WTC11 (cell line): ENCODE measurements at regions not wholly inside any gene's neighbourhood (a gene's known extent, or its start where the extent isn't known, plus 50 kb on each side); places are given as distances from the start of the nearest gene placed in this dataset.
A peak's percentile ranks its signal among the peaks of the same experiment; 100 is the strongest.

Source experiments
- ATAC-seq: fragments of 200-7000 bp; cut with Tn5 transposase; 2 replicates; pipeline ENCODE4 v1.10.0; 2021; ENCODE audit warnings: mild to moderate bottlenecking, moderate library complexity
- CTCF ChIA-PET: fragments of 300-600 bp; sonication (Branson Sonifier 250); formaldehyde crosslinking; loops from one replicate; lab custom pipeline; 2021; ENCODE audit warnings: antibody characterized with exemption; lab: Charles Lee
- POLR2A ChIA-PET: fragments of 350-600 bp; sonication (Branson Sonifier 250); formaldehyde crosslinking; loops from one replicate; lab custom pipeline; 2021; ENCODE audit warnings: antibody characterized with exemption; lab: Charles Lee
- DNase-seq: peaks from one replicate; pipeline ENCODE4 v3.0.0; 2021; ENCODE audit warnings: low spot score
- H3K27ac Mint-ChIP-seq: 2 replicates; pipeline ENCODE4 v1.8.0; 2021; ENCODE audit warnings: mixed read lengths
- H3K27me3 Mint-ChIP-seq: 2 replicates; pipeline ENCODE4 v1.8.0; 2021; ENCODE audit warnings: low read depth, mild to moderate bottlenecking, moderate library complexity, mixed read lengths
- H3K36me3 Mint-ChIP-seq: 2 replicates; pipeline ENCODE4 v1.8.0; 2021; ENCODE audit warnings: mixed read lengths
- H3K4me1 Mint-ChIP-seq: 2 replicates; pipeline ENCODE4 v1.8.0; 2022; ENCODE audit warnings: mixed read lengths
- H3K4me3 Mint-ChIP-seq: 2 replicates; pipeline ENCODE4 v1.8.0; 2021; ENCODE audit warnings: mild to moderate bottlenecking, moderate library complexity, mixed read lengths
- H3K9me3 Mint-ChIP-seq: 2 replicates; pipeline ENCODE4 v1.8.0; 2021; ENCODE audit warnings: mixed read lengths
- AFF4 ChIP-seq: sonication (generic); formaldehyde crosslinking; IDR thresholded peaks from 2 replicates; pipeline ENCODE4 v1.8.1; 2023; ENCODE audit warnings: mild to moderate bottlenecking, missing genetic modification reagents, borderline replicate concordance
- CBFB ChIP-seq: sonication (generic); formaldehyde crosslinking; IDR thresholded peaks from 2 replicates; pipeline ENCODE4 v1.8.1; 2022; ENCODE audit warnings: mild to moderate bottlenecking, low read depth, missing genetic modification reagents
- ETV6 ChIP-seq: sonication (generic); formaldehyde crosslinking; IDR thresholded peaks from 2 replicates; pipeline ENCODE4 v1.8.1; 2022; ENCODE audit warnings: mild to moderate bottlenecking, missing genetic modification reagents
- FOXP1 ChIP-seq: sonication (generic); formaldehyde crosslinking; IDR thresholded peaks from 2 replicates; pipeline ENCODE4 v1.8.0; 2022; ENCODE audit warnings: missing genetic modification reagents, mild to moderate bottlenecking, moderate library complexity, borderline replicate concordance
- JUN ChIP-seq: sonication (generic); formaldehyde crosslinking; IDR thresholded peaks from 2 replicates; pipeline ENCODE4 v1.8.0; 2023; ENCODE audit warnings: mild to moderate bottlenecking, missing genetic modification reagents
- MXD4 ChIP-seq: fragments of 250-450 bp; sonication (Bioruptor Pico); IDR thresholded peaks from 2 replicates; pipeline ENCODE4 v1.8.0; 2021; ENCODE audit warnings: mild to moderate bottlenecking, moderate library complexity, borderline replicate concordance
- PRDM15 ChIP-seq: sonication (generic); formaldehyde crosslinking; IDR thresholded peaks from 2 replicates; pipeline ENCODE4 v1.8.0; 2022; ENCODE audit warnings: missing genetic modification reagents
- RELA ChIP-seq: sonication (generic); formaldehyde crosslinking; IDR thresholded peaks from 2 replicates; pipeline ENCODE4 v1.8.1; 2022; ENCODE audit warnings: missing genetic modification reagents, mild to moderate bottlenecking, borderline replicate concordance
- RORB ChIP-seq: fragments of 250-450 bp; sonication (Bioruptor Pico); IDR thresholded peaks from 2 replicates; pipeline ENCODE4 v1.9.0; 2021; ENCODE audit warnings: mild to moderate bottlenecking
- SMAD3 ChIP-seq: sonication (generic); formaldehyde crosslinking; IDR thresholded peaks from 2 replicates; pipeline ENCODE4 v1.8.0; 2022; ENCODE audit warnings: missing genetic modification reagents, mild to moderate bottlenecking, borderline replicate concordance
- SMAD4 ChIP-seq: sonication (generic); formaldehyde crosslinking; IDR thresholded peaks from 2 replicates; pipeline ENCODE4 v1.8.0; 2022; ENCODE audit warnings: mild to moderate bottlenecking, missing genetic modification reagents
- SOX15 ChIP-seq: fragments of 250-450 bp; sonication (Bioruptor Pico); IDR thresholded peaks from 2 replicates; pipeline ENCODE4 v1.9.0; 2021; ENCODE audit warnings: mild to moderate bottlenecking
- TEAD4 ChIP-seq: sonication (generic); formaldehyde crosslinking; IDR thresholded peaks from 2 replicates; pipeline ENCODE4 v1.8.0; 2022; ENCODE audit warnings: mild to moderate bottlenecking, missing genetic modification reagents
- TP53 ChIP-seq: sonication (generic); formaldehyde crosslinking; IDR thresholded peaks from 2 replicates; pipeline ENCODE4 v1.8.1; 2023; ENCODE audit warnings: mild to moderate bottlenecking, missing genetic modification reagents
- USF2 ChIP-seq: sonication (generic); formaldehyde crosslinking; IDR thresholded peaks from 2 replicates; pipeline ENCODE4 v1.8.1; 2023; ENCODE audit warnings: mild to moderate bottlenecking, missing genetic modification reagents, moderate library complexity
- ZNF121 ChIP-seq: sonication (generic); formaldehyde crosslinking; IDR thresholded peaks from 2 replicates; pipeline ENCODE4 v1.8.0; 2023; ENCODE audit warnings: missing genetic modification reagents
- ZNF232 ChIP-seq: sonication (generic); formaldehyde crosslinking; IDR thresholded peaks from 2 replicates; pipeline ENCODE4 v1.8.0; 2022; ENCODE audit warnings: mild to moderate bottlenecking, missing genetic modification reagents
- ZNF281 ChIP-seq: sonication (generic); formaldehyde crosslinking; IDR thresholded peaks from 2 replicates; pipeline ENCODE4 v1.8.0; 2023; ENCODE audit warnings: mild to moderate bottlenecking, missing genetic modification reagents
- ZNF317 ChIP-seq: sonication (generic); formaldehyde crosslinking; IDR thresholded peaks from 2 replicates; pipeline ENCODE4 v1.8.1; 2023; ENCODE audit warnings: low read depth, mild to moderate bottlenecking, moderate library complexity, missing genetic modification reagents, borderline replicate concordance
- ZNF423 ChIP-seq: fragments of 250-450 bp; sonication (Bioruptor Pico); IDR thresholded peaks from 2 replicates; pipeline ENCODE4 v2.1.2; 2022; ENCODE audit warnings: mild to moderate bottlenecking, moderate library complexity
- ZNF512 ChIP-seq: sonication (generic); formaldehyde crosslinking; IDR thresholded peaks from 2 replicates; pipeline ENCODE4 v1.8.1; 2022; ENCODE audit warnings: missing genetic modification reagents, borderline replicate concordance
- ZSCAN18 ChIP-seq: fragments of 250-450 bp; sonication (Bioruptor Pico); IDR thresholded peaks from 2 replicates; pipeline ENCODE4 v2.1.2; 2022; ENCODE audit warnings: mild to moderate bottlenecking, moderate library complexity

GRCh38 chr20:58568483-58569240, 53.5 kb upstream of the APCDD1L start:
- POLR2A ChIA-PET = no interaction called here
- H3K4me1 Mint-ChIP-seq = no peaks in the 10 kb centered on the region
- no peak overlapping the region for H3K27ac Mint-ChIP-seq
- CTCF ChIA-PET = no interaction called here
- DNase-seq (peak; percentile 6), ATAC-seq (no peak)
- peaks cover 2% of the 10 kb centered on the region; the same call in 1 of the 2 replicates for H3K9me3 Mint-ChIP-seq
- TF ChIP-seq ZNF423 (CRISPR knock-in tag) = no peak
- TF ChIP-seq ZNF317 (CRISPR knock-in tag) = no peak
- TF ChIP-seq ZNF232 = no peak
- TF ChIP-seq RORB (CRISPR knock-in tag) = no peak
- no peak for TF ChIP-seq ZNF281
- no peak for TF ChIP-seq CBFB (CRISPR knock-in tag)
- TF ChIP-seq RELA (CRISPR knock-in tag) = no peak
- no peak for TF ChIP-seq ZSCAN18 (CRISPR knock-in tag)
- TF ChIP-seq SOX15 (CRISPR knock-in tag) = no peak
- no peak for TF ChIP-seq USF2
- TF ChIP-seq ETV6 (CRISPR knock-in tag) = no peak
- TF ChIP-seq AFF4 = no peak
- TF ChIP-seq MXD4 (CRISPR knock-in tag) = no peak
- no peak for TF ChIP-seq FOXP1 (CRISPR knock-in tag)
- TF ChIP-seq SMAD3 (CRISPR knock-in tag) = no peak
- no peak for TF ChIP-seq JUN (CRISPR knock-in tag)
- no peak for TF ChIP-seq TEAD4 (CRISPR knock-in tag)
- TF ChIP-seq, all 79 proteins: peak for 0
- Mint-ChIP-seq H3K4me3 (no peak overlapping the region), H3K27me3 (no peaks in the 10 kb centered on the region; the same call in 1 of the 2 replicates), H3K36me3 (no peaks in the 10 kb centered on the region; the same call in 1 of the 2 replicates)

GRCh38 chr20:58568126-58568482, 52.9 kb upstream of the APCDD1L start:
- Mint-ChIP-seq H3K27ac (no peak overlapping the region), H3K4me1 (no peaks in the 10 kb centered on the region), H3K27me3 (no peaks in the 10 kb centered on the region; the same call in 1 of the 2 replicates), H3K36me3 (no peaks in the 10 kb centered on the region; the same call in 1 of the 2 replicates), H3K9me3 (peaks cover 7% of the 10 kb centered on the region), H3K4me3 (no peak overlapping the region)
- ATAC-seq (no peak), DNase-seq (no peak)
- ChIA-PET CTCF (no interaction called here), POLR2A (no interaction called here)
- no peak for TF ChIP-seq TP53
- TF ChIP-seq ZNF512 (CRISPR knock-in tag) = no peak
- TF ChIP-seq PRDM15 (CRISPR knock-in tag) = no peak
- TF ChIP-seq SMAD4 (CRISPR knock-in tag) = no peak
- no peak for TF ChIP-seq ZNF121
